ENCODE measurements at regions not wholly inside any gene's neighbourhood (a gene's known extent, or its start where the extent isn't known, plus 50 kb on each side); places are given as distances from the start of the nearest gene placed in this dataset.

- DNase-seq (ENCODE audit: low spot score) (no peak), ATAC-seq (ENCODE audit: insufficient number of reproducible peaks, low FRiP score, low read depth) (no peak)
- Histone ChIP-seq H3K9me3 (no peaks in the 10 kb centered on the region), H3K4me3 (no peak overlapping the region), H3K4me1 (ENCODE audit: control insufficient read depth in 1 of 2, low read depth in 2 of 2) (peaks cover 5 to 14% of the 10 kb centered on the region in 2 donors), H3K36me3 (no peaks in the 10 kb centered on the region), H3K27me3 (replicated peaks; ENCODE audit: insufficient read depth) (no peaks in the 10 kb centered on the region), H3K27ac (no peak overlapping the region)
- no peak for TF ChIP-seq CTCF (IDR thresholded peaks at IDR 0.05)
These were observed 94.8 kb upstream of the SEMA6A start for GRCh38 chr5:116669261-116670031.

- no peaks in the 10 kb centered on the region for H3K27me3 ChIP-seq (replicated peaks; ENCODE audit: insufficient read depth)
- no peaks in the 10 kb centered on the region for H3K9me3 ChIP-seq
- ATAC-seq (ENCODE audit: insufficient number of reproducible peaks, low FRiP score, low read depth) (no peak), DNase-seq (ENCODE audit: low spot score) (no peak)
- no peak overlapping the region for H3K27ac ChIP-seq
- H3K36me3 ChIP-seq, result no peaks in the 10 kb centered on the region
- H3K4me3 ChIP-seq, result no peak overlapping the region
- no peak for TF ChIP-seq CTCF (IDR thresholded peaks at IDR 0.05)
- H3K4me1 ChIP-seq (ENCODE audit: control insufficient read depth in 1 of 2, low read depth in 2 of 2), result peaks cover 5 to 14% of the 10 kb centered on the region in 2 donors
These were observed 93.8 kb upstream of the SEMA6A start for GRCh38 chr5:116668390-116668789.

- Histone ChIP-seq H3K4me1 (ENCODE audit: control insufficient read depth in 1 of 2, low read depth in 2 of 2) (peaks cover 5 to 14% of the 10 kb centered on the region in 2 donors), H3K4me3 (no peak overlapping the region), H3K27ac (no peak overlapping the region), H3K27me3 (replicated peaks; ENCODE audit: insufficient read depth) (no peaks in the 10 kb centered on the region), H3K9me3 (no peaks in the 10 kb centered on the region), H3K36me3 (no peaks in the 10 kb centered on the region)
- DNase-seq (ENCODE audit: low spot score) (no peak), ATAC-seq (ENCODE audit: insufficient number of reproducible peaks, low FRiP score, low read depth) (no peak)
- no peak for TF ChIP-seq CTCF (IDR thresholded peaks at IDR 0.05)
These were observed 92.3 kb upstream of the SEMA6A start for GRCh38 chr5:116666901-116667300.

- DNase-seq (ENCODE audit: low spot score) (no peak), ATAC-seq (ENCODE audit: insufficient number of reproducible peaks, low FRiP score, low read depth) (no peak)
- H3K27ac ChIP-seq, result no peak overlapping the region
- no peaks in the 10 kb centered on the region for H3K9me3 ChIP-seq
- no peak for TF ChIP-seq CTCF (IDR thresholded peaks at IDR 0.05)
- no peaks in the 10 kb centered on the region for H3K36me3 ChIP-seq
- peaks cover 2 to 8% of the 10 kb centered on the region in 2 donors for H3K4me1 ChIP-seq (ENCODE audit: control insufficient read depth in 1 of 2, low read depth in 2 of 2)
- H3K27me3 ChIP-seq (replicated peaks; ENCODE audit: insufficient read depth), result no peaks in the 10 kb centered on the region
- no peak overlapping the region for H3K4me3 ChIP-seq
These were observed 90.4 kb upstream of the SEMA6A start for GRCh38 chr5:116664988-116665387.

GRCh38 chr5:116663081-116663480 is 88.5 kb upstream of the SEMA6A start:
- DNase-seq (ENCODE audit: low spot score) (no peak), ATAC-seq (ENCODE audit: insufficient number of reproducible peaks, low FRiP score, low read depth) (no peak)
- Histone ChIP-seq H3K27me3 (replicated peaks; ENCODE audit: insufficient read depth) (no peaks in the 10 kb centered on the region), H3K36me3 (no peaks in the 10 kb centered on the region), H3K9me3 (no peaks in the 10 kb centered on the region), H3K27ac (no peak overlapping the region), H3K4me1 (ENCODE audit: control insufficient read depth in 1 of 2, low read depth in 2 of 2) (no peaks in the 10 kb centered on the region), H3K4me3 (no peak overlapping the region)
- TF ChIP-seq CTCF (IDR thresholded peaks at IDR 0.05), result no peak

All from thoracic aorta (tissue), 2 donors.